Stimulated activated CD4-positive, alpha-beta T cell treated with anti-CD3 and anti-CD28 coated beads, Interleukin-4, amount 100 ng/mL, for 48 hours (primary cell): ENCODE measurements at regions not wholly inside any gene's neighbourhood (a gene's known extent, or its start where the extent isn't known, plus 50 kb on each side); places are given as distances from the start of the nearest gene placed in this dataset.
A peak's percentile ranks its signal among the peaks of the same experiment; 100 is the strongest.

Source experiments
- DNase-seq, 2 donors: peaks; one replicate each; pipeline ENCODE4 v3.0.0-alpha.2; 2020; ENCODE audit warnings: low read depth in 2 of 2

DNA sequence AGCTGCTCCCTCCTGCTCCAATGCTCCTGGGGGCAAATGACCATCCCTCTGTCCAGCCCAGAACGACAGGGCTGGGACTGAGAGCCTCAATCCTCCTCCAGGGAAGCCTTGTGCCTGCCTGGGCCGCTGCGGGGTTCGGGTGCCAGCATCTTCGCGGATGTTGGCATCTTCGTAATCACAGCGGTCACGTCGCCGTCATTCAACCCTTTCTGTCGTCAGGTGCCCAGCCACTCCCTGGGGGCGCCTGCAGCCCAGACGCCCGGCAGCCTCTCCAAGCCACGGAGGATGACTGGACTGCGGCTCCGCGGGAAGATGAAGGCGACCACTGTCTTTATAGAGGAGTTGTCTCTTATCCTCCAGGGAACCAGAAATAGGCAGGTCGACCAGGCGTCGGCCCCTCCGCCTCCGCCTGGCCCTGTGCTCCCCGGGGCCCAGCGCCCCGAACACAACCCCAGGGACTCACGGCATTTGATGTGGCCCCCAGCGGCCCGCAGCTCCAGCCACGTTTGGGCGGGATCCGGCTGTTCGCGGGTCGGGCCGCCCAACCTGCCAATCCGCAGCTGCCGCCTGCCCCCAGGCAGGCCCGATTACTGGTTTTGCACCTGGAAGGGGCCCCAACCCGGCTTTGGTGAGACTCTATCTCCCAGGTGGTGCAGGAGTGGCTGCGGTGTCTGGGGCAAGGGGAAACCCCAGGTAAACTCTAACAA is 113.9 kb downstream of the THNSL2 start:
- DNase-seq = no peak

DNA sequence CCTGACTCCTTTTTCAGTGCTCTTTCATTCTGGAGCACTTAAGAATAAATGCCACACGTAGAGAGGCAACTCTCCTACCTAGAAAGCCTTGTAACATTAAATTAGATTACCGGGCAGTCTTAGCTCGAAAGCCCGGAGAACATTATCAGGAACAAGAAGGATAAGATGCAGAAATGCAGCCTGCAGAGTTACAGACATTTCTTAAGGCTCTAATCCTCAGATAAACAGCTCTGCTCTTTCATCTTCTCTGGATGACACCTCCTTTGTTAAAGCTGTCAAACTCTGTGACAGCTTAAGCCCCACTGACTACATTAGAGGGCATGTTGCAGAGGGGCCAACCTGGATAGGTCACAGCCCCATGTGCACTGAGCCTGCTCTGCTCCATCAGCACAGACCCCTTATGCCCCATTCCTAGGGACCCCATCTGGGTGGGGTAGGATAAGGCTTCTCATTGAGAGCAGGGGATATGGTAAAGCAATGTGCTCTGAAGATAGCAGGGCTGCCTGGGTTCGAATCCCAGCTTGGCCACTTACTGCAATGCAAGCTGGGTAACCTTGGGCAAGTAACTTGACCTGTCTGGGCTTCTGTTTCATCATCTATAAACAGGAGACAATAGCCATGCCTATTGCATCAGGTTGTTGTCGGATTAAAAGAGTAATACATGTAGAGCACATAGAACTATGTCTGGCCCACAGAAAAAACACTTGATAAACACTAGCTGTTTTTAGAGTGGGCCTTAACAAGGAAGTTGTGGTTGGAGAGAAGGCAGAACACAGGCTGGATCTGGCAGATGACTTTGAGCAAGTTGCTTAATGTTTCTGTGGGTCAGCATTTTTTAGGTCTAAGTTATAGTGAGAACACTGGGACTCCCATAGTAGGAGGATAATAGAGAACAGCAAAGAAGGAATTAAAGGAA is 111.4 kb downstream of the THNSL2 start:
- no peak for DNase-seq

DNA sequence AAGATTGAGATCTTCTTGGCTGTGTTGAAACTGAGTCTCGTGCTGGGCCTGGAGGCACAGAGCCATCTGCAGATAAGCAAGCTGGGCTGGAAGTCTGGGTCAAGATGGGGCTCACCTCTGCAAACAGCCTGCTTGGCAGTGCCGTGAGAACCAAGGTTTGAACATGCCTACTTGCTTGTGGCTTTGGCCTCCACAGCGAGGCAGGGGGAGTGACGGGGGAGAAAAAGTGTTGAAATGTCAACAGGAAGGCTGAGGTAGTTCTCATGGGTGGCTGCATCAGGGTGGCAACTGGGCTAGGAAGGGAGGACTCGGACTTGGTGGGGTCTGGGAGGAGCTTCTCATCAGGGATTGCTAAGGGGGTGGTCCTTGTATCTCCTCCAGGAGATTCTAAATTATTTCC is 99.7 kb downstream of the THNSL2 start:
- no peak for DNase-seq

DNA sequence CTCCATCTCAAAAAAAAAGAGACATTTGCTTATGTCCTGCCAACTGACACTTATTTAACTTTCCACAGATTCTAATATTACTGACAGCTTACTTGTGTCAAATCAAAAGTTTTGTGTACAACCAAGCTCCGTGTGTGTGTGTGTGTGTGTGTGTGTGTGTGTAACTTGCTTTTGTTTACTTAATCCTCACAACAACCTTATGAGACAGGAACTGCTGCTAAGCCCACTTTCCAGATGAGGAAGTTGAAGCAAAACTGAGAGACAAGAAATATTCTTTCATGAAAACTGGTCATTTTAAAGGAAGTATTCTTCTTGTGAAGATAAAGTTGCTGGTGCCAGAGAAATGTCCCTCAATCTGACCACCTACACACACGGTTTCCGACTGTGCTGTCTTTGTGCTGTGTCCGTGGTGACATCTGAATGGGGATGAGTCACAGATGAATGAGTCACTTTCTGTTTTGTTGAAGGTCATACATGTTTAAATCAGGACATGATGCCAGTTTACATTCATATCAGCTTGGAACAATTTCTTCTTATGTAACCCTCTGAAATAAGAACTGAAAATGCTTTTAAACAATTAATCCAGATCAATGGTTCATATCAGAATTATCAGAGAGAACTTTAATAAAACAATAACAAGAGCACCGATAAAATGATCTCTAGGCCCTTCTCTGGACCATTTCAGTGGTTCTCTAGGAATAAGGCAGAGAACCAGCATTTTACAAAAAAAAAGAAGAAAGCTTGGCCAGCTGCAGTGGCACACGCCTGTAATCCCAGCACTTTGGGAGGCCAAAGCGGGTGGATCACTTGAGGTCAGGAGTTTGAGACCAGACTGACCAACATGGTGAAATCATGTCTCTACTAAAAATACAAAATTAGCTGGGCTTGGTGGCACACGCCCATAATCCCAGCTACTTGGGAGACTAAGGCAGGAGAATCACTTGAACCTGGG is 95.5 kb downstream of the THNSL2 start:
- peak in 1 of 2 donors; percentile 2 for DNase-seq

DNA sequence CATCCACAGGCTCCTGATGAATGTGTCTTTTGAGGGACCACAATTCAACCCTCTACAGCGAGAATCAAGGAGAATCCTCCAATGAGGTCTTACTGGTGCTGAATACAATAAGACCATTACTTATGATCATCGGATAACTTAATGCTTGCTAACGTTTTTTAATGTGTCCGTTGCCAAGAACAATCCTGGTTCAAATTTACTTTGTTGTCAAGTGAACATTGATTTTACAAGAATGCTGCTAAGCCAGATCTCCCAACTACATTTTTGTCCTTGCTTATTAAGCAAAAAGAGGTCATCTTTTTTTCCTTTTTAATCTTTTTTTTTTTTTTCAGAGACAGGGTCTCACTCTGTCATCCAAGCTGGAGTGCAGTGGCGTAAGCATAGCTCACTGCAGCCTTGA is 93.7 kb downstream of the THNSL2 start:
- no peak for DNase-seq

DNA sequence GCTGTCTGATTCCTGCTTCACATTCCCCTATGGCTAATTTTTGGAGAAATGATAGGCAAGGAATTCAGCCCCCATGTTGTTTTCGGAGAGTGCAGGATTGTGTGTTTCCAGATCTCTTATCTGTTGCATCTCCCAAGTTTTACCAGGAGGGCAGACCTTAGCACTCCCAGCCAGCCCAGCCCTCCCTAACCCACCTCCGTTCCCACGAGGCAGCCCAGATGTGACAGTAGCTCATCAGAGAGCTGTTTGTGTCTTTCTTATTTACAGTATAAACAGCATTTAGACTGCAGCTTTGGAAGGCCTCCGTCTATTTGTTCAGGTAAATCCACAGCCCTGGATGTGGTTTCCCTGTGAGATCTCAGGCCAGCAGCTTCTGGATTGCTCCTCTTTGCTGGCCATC is 91.6 kb downstream of the THNSL2 start:
- DNase-seq = no peak

DNA sequence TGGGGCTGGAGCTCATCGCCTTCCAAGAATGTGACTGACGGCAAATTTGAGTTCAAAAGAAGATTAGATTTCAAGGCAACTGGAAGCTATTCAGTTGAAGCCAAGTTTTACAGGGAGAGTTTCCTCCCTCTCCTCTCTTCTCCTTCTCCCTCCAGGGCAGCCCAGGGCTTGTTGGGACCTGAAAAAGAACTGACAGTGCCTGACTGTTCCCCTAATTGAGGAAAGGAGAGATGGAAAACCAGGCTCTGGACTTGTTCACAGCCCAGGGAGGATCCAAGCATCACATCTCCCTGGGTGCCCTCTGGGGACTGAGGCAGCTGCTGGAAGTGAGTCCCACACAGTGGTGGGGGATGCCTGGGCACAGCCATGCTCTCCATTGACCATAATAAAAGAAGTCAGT is 88.1 kb downstream of the THNSL2 start:
- DNase-seq = no peak

DNA sequence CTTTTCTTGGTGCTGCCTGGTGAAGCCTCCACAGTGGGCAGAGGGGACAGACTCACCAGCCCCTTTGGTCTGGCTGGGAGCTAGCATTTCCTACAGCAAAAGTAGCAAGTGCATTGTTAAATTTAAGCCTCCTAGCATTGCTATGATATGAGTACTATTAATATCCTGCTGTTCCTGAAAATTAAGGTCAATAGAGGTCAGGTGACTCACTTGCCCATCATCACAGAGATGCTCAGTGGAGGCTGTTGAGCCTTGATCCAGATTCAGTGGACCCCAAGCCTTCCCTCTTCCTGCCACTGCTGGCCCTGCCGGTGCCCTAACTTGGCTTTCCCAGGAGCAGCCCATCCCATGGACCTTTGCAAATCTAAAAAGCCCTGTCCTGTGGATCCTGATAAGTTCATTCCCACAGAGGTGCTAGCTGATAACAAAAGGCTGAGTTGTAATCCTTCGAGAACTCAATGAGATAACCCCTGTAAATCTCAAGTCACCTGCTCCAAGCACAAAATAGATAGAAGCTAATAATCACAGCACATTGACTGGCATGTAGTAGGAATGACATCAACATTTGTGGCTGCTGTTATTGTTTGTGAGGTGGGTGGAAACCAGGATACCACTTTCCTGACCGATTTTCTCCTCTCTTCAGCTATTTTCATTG is 84.4 kb downstream of the THNSL2 start:
- no peak for DNase-seq

DNA sequence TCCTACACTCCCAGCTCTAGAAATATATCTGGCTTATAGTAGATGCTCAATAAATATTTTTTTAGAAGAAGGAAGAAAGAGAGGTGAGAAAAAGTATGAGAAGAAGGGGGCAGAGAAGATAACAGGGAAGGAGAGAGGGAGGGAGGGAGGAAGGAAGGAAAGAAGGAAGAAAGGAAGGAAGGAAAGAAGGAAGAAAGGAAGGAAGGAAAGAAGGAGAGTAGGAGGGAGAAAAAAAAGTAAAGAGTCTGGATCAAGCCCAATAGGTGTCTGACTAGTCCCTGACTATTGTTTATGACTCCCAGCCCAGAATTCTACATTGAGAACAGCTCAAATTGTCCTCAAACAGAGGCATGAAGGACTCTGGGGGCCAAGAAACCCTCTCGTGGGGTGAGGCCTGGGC is 83.9 kb downstream of the THNSL2 start:
- DNase-seq = no peak

DNA sequence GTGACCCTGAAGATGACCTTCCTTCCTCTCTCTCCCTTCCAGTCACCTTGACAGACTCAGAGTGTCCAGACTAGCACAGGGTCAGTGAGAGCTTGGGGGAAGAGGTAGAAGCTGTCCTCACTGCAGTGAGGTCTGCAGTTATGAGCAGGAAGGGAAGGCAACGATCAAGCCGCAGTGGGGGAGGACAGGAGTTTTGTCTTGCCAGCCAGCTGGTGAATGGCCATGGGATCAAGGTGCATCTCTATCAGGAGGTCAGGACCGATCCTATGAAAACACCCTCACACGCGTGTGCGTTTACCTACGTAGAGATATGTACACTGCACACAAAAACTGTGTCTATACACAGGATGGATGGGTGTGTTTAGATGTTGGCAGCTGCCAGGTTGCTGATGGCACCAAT is 83.2 kb downstream of the THNSL2 start:
- no peak for DNase-seq

DNA sequence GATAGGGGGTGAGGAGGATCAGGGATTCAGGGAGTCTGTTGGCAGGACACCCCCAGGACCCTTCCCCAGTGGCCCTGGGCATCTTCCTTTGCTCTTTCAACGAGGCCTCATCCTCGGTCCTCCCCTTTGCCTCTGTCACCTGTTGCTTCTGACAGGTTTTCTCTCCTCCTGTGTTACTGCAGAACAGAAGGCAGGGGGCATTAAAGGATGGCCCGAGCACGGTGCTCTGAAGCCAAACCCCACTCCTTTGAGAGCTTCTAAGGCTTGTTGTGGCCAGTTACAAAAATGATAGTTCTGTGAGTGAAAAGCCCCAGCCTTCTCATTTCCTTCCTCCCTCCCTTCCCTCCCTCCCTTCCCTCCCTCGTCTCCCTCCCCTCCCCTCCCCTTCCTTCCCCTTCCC is 82.5 kb downstream of the THNSL2 start:
- DNase-seq = no peak

DNA sequence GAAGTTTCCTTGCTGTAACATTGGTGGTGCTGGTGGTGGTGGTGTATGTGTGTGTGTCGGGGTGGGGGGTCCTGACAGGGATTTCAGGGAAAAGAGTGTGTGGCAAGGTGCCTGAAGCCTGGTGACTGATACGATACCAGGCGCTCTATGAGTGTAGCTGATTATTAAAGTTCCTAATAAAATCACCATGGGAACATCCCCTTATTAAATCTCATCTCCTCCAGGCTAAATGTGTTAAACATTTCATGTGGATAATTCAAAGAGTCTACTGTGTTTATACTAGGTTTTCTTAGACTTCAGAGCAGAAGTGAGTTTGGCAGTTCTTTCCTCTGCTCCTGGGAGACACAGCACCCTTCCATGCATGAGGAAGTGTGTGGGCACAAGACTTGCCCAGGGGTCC is 82.0 kb downstream of the THNSL2 start:
- no peak for DNase-seq

DNA sequence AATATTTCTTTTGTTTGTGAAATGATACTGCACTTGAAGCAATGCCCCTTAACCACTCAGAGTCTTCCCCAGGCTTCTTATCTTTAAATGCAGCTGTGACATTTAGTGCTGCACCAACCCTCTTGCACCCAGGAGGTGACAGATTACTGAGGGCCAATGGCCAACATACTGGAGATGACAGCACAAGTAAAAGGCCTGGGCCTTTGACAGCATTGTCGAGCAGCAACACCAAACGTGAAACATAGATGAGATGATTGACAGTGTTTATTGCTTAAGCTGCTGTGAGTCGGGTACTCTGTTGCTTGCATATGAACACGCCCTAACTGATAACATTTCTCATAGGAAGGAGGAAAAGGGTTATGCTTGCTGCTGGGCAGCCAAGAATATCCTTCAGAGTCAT is 80.3 kb downstream of the THNSL2 start:
- DNase-seq = no peak

DNA sequence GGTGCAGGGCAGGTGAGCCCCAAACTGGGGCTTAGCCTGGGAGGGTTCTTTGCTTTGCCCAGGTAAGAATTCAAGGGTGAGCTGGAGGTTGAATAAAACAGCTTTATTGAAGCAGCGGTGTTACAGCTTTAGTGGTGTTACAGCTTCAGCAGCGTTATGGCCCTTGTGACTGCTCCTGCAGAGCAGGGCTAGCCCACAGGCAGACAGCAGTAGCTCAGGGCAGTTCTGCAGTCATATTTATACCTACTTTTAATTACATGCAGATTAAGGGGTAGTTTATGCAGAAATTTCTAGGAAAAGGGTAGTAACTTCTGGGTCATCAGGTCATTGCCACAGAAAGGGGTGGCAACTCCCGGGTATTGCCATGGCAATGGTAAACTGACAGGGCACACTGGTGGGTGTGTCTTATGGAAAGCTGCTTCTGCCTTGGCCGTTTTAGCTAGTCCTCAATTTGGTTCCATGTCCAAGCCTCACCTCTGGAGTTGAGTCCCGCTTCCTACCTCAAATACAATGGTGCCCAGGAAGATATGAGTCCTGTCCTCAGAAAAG is 78.2 kb downstream of the THNSL2 start:
- no peak for DNase-seq

DNA sequence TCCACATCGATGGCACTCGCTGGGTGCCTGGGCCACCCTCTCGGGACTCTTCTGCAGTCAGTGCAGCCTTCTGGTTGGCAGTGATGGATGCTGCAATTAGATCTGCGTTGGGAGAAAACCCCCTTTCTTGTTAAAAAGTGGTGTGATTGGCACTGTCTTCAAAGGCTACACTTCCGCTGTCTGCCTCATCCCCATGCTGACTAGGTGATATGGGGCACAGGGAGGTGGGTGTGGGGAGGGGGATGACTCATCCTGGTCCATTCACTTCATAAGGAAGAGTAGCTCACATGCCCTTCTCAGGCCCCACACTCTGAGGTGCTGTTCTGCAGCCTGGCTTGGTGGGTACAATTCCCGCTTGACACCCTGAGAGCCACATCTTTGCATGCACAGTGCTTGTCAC is 77.4 kb downstream of the THNSL2 start:
- no peak for DNase-seq

DNA sequence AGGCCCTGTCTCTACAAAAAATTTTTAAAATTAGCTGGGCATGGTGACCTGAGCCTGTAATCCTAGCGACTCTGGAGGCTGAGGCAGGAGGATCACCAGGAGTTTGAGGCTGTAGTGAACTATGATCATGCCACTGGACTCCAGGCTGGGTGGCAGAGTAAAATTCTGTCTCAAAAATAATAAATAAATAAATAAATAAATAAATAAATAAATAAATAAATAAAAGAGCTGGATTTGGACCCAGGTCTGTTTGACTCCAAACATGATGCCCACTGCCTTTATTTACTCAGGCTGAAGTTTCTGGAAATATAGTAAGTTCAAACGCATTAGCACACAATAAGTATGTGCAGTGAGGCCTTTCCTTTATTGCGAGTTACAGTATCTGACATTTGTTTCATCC is 75.0 kb downstream of the THNSL2 start:
- no peak for DNase-seq

DNA sequence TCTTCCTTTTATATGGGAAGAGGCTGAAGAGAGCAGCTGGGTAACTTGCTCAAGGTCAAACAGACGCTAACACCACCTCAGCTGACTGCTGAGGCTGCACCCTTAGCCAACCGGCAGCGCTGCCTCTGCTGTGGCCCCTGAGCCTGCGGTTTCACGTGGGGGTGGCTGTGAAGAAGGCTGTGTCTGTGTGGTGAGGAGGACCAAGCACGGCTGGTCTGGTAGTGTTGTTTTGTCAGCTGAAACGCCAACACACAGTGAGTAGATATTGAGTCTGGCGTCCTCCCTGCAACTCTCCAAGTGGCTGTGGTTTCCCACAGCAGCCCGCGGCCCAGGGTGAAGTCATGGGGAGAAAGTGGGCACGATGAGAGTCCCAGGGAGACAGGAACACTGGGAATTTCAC is 69.6 kb downstream of the THNSL2 start:
- no peak for DNase-seq

DNA sequence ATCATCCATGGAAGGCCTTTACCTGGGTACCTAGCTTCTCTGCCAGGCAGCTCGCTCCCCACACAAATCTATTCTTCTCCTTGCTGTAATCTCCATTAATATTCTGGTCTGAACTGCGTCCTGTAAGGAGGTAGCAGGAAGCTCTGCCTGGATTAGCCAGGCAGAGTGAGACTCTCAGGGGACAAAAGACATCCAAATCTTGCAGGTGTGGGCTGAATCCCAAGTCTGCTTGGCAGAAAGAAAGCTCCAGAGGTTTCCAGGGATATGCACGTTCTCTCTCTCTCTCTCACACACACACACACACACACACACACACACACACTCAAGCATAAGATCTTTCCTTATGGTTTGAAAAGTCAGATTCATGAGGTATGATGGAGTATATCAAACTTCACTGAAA is 66.5 kb downstream of the THNSL2 start:
- no peak for DNase-seq
